Endodermal cell (in vitro differentiated cells): ENCODE measurements at regions not wholly inside any gene's neighbourhood (a gene's known extent, or its start where the extent isn't known, plus 50 kb on each side); places are given as distances from the start of the nearest gene placed in this dataset.

ENCODE experiments used
- DNase-seq: peaks from one replicate; pipeline ENCODE4 v3.0.0-alpha.2; 2017
- H3K27ac ChIP-seq: 2 replicates; pipeline ENCODE4 v1.5.1; 2013; ENCODE audit warnings: mild to moderate bottlenecking, low read depth, low read length, moderate library complexity
- H3K27me3 ChIP-seq: 2 replicates; pipeline ENCODE4 v1.6.1; 2013; ENCODE audit warnings: mild to moderate bottlenecking, low read length, moderate library complexity; ENCODE audit not compliant: insufficient read depth, control insufficient read depth, poor library complexity, severe bottlenecking
- H3K36me3 ChIP-seq: 2 replicates; pipeline ENCODE4 v1.7.0; 2013; ENCODE audit warnings: mild to moderate bottlenecking, low read length, moderate library complexity; ENCODE audit not compliant: control insufficient read depth, insufficient read depth
- H3K4me1 ChIP-seq: one replicate; pipeline ENCODE4 v1.7.0; 2013; ENCODE audit warnings: low read length; ENCODE audit not compliant: control insufficient read depth, insufficient read depth
- H3K4me3 ChIP-seq: 2 replicates; pipeline ENCODE4 v1.5.1; 2013; ENCODE audit warnings: mild to moderate bottlenecking, low read length, moderate library complexity
- H3K9ac ChIP-seq: 2 replicates; pipeline ENCODE4 v1.6.1; 2013; ENCODE audit warnings: mild to moderate bottlenecking, low read length, moderate library complexity; ENCODE audit not compliant: poor library complexity, severe bottlenecking; ENCODE audit errors: extremely low read depth
- H3K9me3 ChIP-seq: 2 replicates; pipeline ENCODE4 v1.6.1; 2013; ENCODE audit warnings: mild to moderate bottlenecking, low read length, moderate library complexity; ENCODE audit not compliant: control insufficient read depth
- H3K27ac Mint-ChIP-seq: 2 replicates; pipeline ENCODE4 v1.8.0; 2020; ENCODE audit warnings: mixed read lengths
- H3K27me3 Mint-ChIP-seq: 2 replicates; pipeline ENCODE4 v1.8.0; 2021; ENCODE audit warnings: mild to moderate bottlenecking, mixed read lengths; ENCODE audit not compliant: insufficient read depth
- H3K36me3 Mint-ChIP-seq: 2 replicates; pipeline ENCODE4 v1.8.0; 2020; ENCODE audit warnings: low read depth, mixed read lengths
- H3K4me1 Mint-ChIP-seq: 2 replicates; pipeline ENCODE4 v1.8.0; 2020; ENCODE audit warnings: mixed read lengths
- H3K4me3 Mint-ChIP-seq: 2 replicates; pipeline ENCODE4 v1.8.0; 2020; ENCODE audit warnings: mild to moderate bottlenecking, moderate library complexity, mixed read lengths
- H3K9me3 Mint-ChIP-seq: 2 replicates; pipeline ENCODE4 v1.8.0; 2020; ENCODE audit warnings: mild to moderate bottlenecking, mixed read lengths
- CTCF ChIP-seq: fragments of 200-600 bp; sonication (generic); conservative IDR thresholded peaks from 2 replicates; pipeline ENCODE4 v1.5.0; 2021; ENCODE audit warnings: antibody characterized with exemption, mild to moderate bottlenecking
- WGBS, 2 experiments: methylation state at CpG; one replicate each; pipeline versions ENCODE4 v1.1.5 to v1.1.7; 2013; ENCODE audit warnings: missing lambda C conversion rate in 2 of 2, mixed read lengths in 1 of 2; ENCODE audit not compliant: insufficient coverage in 1 of 2, insufficient read length in 1 of 2; 5-methylcytosine and 5-hydroxymethylcytosine counted together

- Histone ChIP-seq H3K27ac (no peak overlapping the region), H3K27me3 (no peaks in the 10 kb centered on the region), H3K36me3 (no peaks in the 10 kb centered on the region), H3K9ac (no peak overlapping the region), H3K9me3 (no peaks in the 10 kb centered on the region), H3K4me1 (peaks cover 4% of the 10 kb centered on the region), H3K4me3 (no peak overlapping the region)
- H3K36me3 Mint-ChIP-seq, result no peaks in the 10 kb centered on the region
- H3K4me1 Mint-ChIP-seq, result peaks cover 15% of the 10 kb centered on the region
- H3K9me3 Mint-ChIP-seq, result no peaks in the 10 kb centered on the region
- H3K4me3 Mint-ChIP-seq, result no peak overlapping the region
- no peak for DNase-seq
- TF ChIP-seq CTCF, result no peak
- peaks cover 3% of the 10 kb centered on the region for H3K27me3 Mint-ChIP-seq
- 83 to 95% methylated on average over 2 of the region's 2 CpGs for WGBS, 2 experiments
- H3K27ac Mint-ChIP-seq, result no peak overlapping the region
Measured at GRCh38 chr10:83927166-83927565, 212.1 kb upstream of the GHITM start.

GRCh38 chr10:83929399-83929798 is 209.9 kb upstream of the GHITM start:
- 53 to 77% methylated on average over 3 of the region's 3 CpGs for WGBS, 2 experiments
- Mint-ChIP-seq H3K27ac (no peak overlapping the region), H3K27me3 (peaks cover 3% of the 10 kb centered on the region), H3K4me1 (peaks cover 24% of the 10 kb centered on the region), H3K9me3 (no peaks in the 10 kb centered on the region), H3K4me3 (no peak overlapping the region), H3K36me3 (no peaks in the 10 kb centered on the region)
- peaks cover 4% of the 10 kb centered on the region for H3K4me1 ChIP-seq
- H3K27me3 ChIP-seq, result no peaks in the 10 kb centered on the region
- no peak for DNase-seq
- TF ChIP-seq CTCF, result no peak
- H3K27ac ChIP-seq, result peak overlapping the region; percentile 40
- no peak overlapping the region for H3K4me3 ChIP-seq
- no peak overlapping the region for H3K9ac ChIP-seq
- H3K36me3 ChIP-seq, result no peaks in the 10 kb centered on the region
- H3K9me3 ChIP-seq, result no peaks in the 10 kb centered on the region

GRCh38 chr10:83931669-83932068 is 207.6 kb upstream of the GHITM start:
- no peak overlapping the region for H3K4me3 Mint-ChIP-seq

More at GRCh38 chr10:83931669-83932068, 207.6 kb upstream of the GHITM start:
- Mint-ChIP-seq H3K9me3 (no peaks in the 10 kb centered on the region), H3K4me1 (peaks cover 28% of the 10 kb centered on the region), H3K27ac (no peak overlapping the region), H3K36me3 (no peaks in the 10 kb centered on the region), H3K27me3 (peaks cover 3% of the 10 kb centered on the region)
- Histone ChIP-seq H3K4me3 (no peak overlapping the region), H3K36me3 (no peaks in the 10 kb centered on the region), H3K9me3 (no peaks in the 10 kb centered on the region), H3K27me3 (no peaks in the 10 kb centered on the region), H3K27ac (no peak overlapping the region), H3K9ac (no peak overlapping the region), H3K4me1 (peaks cover 4% of the 10 kb centered on the region)
- WGBS, 2 experiments, result 75 to 76% methylated on average over 3 of the region's 3 CpGs
- no peak for DNase-seq
- no peak for TF ChIP-seq CTCF
